OCI-LY7 (cell line): ENCODE measurements at regions not wholly inside any gene's neighbourhood (a gene's known extent, or its start where the extent isn't known, plus 50 kb on each side); places are given as distances from the start of the nearest gene placed in this dataset.

Experiments used
- CTCF ChIP-seq: fragments of 200-600 bp; sonication (generic); conservative IDR thresholded peaks from 2 replicates; pipeline ENCODE4 v1.5.1; 2014; ENCODE audit warnings: mild to moderate bottlenecking, antibody characterized with exemption, low read length, moderate library complexity, mixed read lengths
- EZH2phosphoT487 ChIP-seq: fragments of 200-600 bp; sonication (generic); IDR thresholded peaks from 2 replicates; pipeline ENCODE4 v1.6.1; 2018; ENCODE audit warnings: low read depth, borderline replicate concordance, mild to moderate bottlenecking, mixed run types, antibody characterized with exemption, low read length, moderate library complexity, mixed read lengths

GRCh38 chr3:151593928-151594327 is 133.1 kb upstream of the IGSF10 start:
- no peak for TF ChIP-seq CTCF
- no peak for TF ChIP-seq EZH2phosphoT487
